IMR-90 (cell line): ENCODE measurements at regions not wholly inside any gene's neighbourhood (a gene's known extent, or its start where the extent isn't known, plus 50 kb on each side); places are given as distances from the start of the nearest gene placed in this dataset.

Experiments
- BHLHE40 ChIP-seq: fragments of 150-350 bp; IDR thresholded peaks from 2 replicates; pipeline ENCODE4 v1.6.1; 2016; ENCODE audit warnings: mild to moderate bottlenecking, low read depth, low read length
- CEBPB ChIP-seq: IDR thresholded peaks from 2 replicates; pipeline ENCODE4 v1.6.1; 2012; ENCODE audit warnings: low read depth, low read length, improper control_type of control experiment
- CHD1 ChIP-seq: IDR thresholded peaks from 2 replicates; pipeline ENCODE4 v1.6.1; 2012; ENCODE audit warnings: low read depth, low read length, improper control_type of control experiment
- FOS ChIP-seq: fragments of 150-350 bp; IDR thresholded peaks from 2 replicates; pipeline ENCODE4 v1.6.1; 2016; ENCODE audit warnings: low read depth, low read length
- MAFK ChIP-seq: IDR thresholded peaks from 2 replicates; pipeline ENCODE4 v1.6.1; 2012; ENCODE audit warnings: low read depth, low read length, improper control_type of control experiment
- MAZ ChIP-seq: IDR thresholded peaks from 2 replicates; pipeline ENCODE4 v1.6.1; 2012; ENCODE audit warnings: low read depth, mild to moderate bottlenecking, low read length, improper control_type of control experiment, moderate library complexity, borderline replicate concordance
- NFE2L2 ChIP-seq: fragments of 150-350 bp; IDR thresholded peaks from 2 replicates; pipeline ENCODE4 v1.6.1; 2016; ENCODE audit warnings: low read depth, mild to moderate bottlenecking, low read length
- POLR2A ChIP-seq: IDR thresholded peaks from 2 replicates; pipeline ENCODE4 v1.6.1; 2012; ENCODE audit warnings: mild to moderate bottlenecking, low read depth, low read length
- RAD21 ChIP-seq: IDR thresholded peaks from 2 replicates; pipeline ENCODE4 v1.6.1; 2012; ENCODE audit warnings: low read length, improper control_type of control experiment
- RFX5 ChIP-seq: IDR thresholded peaks from 2 replicates; pipeline ENCODE4 v1.8.0; 2012; ENCODE audit warnings: low read depth, mild to moderate bottlenecking, low read length, moderate library complexity
- SMC3 ChIP-seq: fragments of 150-350 bp; IDR thresholded peaks from 2 replicates; pipeline ENCODE4 v1.6.1; 2016; ENCODE audit warnings: low read depth, mild to moderate bottlenecking, antibody characterized with exemption, low read length, moderate library complexity
- TF ChIP-seq, protein P1 (sequence below): fragments of 150-350 bp; IDR thresholded peaks from 2 replicates; pipeline ENCODE4 v1.6.1; 2016; ENCODE audit warnings: low read depth, mild to moderate bottlenecking, low read length, moderate library complexity, borderline replicate concordance
- TF ChIP-seq, protein P2 (sequence below): conservative IDR thresholded peaks from 2 replicates; pipeline ENCODE4 v1.5.1; 2012; ENCODE audit warnings: mild to moderate bottlenecking, low read depth, low read length, improper control_type of control experiment
- TF ChIP-seq, protein P3 (sequence below): fragments of 150-350 bp; IDR thresholded peaks from 2 replicates; pipeline ENCODE4 v1.6.1; 2017; ENCODE audit warnings: mild to moderate bottlenecking, antibody characterized with exemption, low read length, low read depth

DNA sequence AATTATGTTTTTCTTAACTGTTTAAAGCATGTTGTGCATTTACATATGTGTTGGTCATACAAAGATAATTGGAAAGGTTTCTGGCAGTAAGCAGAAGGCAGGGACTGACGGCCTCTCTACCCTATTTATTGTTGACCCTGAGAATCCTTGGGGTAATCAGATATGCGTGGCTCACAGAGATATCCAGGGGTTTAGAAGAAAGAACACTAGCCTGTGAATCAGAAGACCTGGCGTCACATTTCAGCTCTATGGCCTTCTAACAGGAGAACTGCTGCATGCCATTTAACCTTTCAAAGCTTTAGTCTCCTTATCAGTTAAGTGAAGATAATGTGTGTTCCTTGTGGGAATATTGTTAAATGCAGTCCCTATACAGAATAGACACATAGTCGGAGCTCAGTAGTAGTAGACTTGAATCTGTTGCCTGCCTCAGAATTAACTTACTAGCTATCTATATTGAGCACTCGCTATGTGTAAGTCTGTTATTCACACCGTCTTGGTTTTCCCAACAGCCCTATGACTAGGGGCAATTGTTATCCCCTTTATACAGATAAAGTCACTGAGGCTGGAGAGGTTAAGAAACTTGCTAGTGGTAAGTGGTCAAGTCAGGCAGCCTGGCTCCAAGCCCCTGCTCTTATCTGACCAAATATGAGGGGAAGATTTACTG is 129.6 kb upstream of the ANKRD1 start:
- TF ChIP-seq CEBPB (no peak), RFX5 (no peak), POLR2A (no peak), SMC3 (no peak), FOS (no peak), MAFK (no peak), NFE2L2 (no peak), CHD1 (no peak), RAD21 (no peak), BHLHE40 (no peak), MAZ (no peak)
- TF ChIP-seq, protein P1, sequence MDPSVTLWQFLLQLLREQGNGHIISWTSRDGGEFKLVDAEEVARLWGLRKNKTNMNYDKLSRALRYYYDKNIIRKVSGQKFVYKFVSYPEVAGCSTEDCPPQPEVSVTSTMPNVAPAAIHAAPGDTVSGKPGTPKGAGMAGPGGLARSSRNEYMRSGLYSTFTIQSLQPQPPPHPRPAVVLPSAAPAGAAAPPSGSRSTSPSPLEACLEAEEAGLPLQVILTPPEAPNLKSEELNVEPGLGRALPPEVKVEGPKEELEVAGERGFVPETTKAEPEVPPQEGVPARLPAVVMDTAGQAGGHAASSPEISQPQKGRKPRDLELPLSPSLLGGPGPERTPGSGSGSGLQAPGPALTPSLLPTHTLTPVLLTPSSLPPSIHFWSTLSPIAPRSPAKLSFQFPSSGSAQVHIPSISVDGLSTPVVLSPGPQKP: no peak
- TF ChIP-seq, protein P2, sequence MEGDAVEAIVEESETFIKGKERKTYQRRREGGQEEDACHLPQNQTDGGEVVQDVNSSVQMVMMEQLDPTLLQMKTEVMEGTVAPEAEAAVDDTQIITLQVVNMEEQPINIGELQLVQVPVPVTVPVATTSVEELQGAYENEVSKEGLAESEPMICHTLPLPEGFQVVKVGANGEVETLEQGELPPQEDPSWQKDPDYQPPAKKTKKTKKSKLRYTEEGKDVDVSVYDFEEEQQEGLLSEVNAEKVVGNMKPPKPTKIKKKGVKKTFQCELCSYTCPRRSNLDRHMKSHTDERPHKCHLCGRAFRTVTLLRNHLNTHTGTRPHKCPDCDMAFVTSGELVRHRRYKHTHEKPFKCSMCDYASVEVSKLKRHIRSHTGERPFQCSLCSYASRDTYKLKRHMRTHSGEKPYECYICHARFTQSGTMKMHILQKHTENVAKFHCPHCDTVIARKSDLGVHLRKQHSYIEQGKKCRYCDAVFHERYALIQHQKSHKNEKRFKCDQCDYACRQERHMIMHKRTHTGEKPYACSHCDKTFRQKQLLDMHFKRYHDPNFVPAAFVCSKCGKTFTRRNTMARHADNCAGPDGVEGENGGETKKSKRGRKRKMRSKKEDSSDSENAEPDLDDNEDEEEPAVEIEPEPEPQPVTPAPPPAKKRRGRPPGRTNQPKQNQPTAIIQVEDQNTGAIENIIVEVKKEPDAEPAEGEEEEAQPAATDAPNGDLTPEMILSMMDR: no peak
- TF ChIP-seq, protein P3, sequence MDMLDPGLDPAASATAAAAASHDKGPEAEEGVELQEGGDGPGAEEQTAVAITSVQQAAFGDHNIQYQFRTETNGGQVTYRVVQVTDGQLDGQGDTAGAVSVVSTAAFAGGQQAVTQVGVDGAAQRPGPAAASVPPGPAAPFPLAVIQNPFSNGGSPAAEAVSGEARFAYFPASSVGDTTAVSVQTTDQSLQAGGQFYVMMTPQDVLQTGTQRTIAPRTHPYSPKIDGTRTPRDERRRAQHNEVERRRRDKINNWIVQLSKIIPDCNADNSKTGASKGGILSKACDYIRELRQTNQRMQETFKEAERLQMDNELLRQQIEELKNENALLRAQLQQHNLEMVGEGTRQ: no peak
